DOHH2 (cell line): ENCODE measurements at regions not wholly inside any gene's neighbourhood (a gene's known extent, or its start where the extent isn't known, plus 50 kb on each side); places are given as distances from the start of the nearest gene placed in this dataset.

Source experiments
- H3F3A ChIP-seq: fragments of 200-600 bp; sonication (generic), shearing (Covaris generic); 2 replicates; pipeline ENCODE4 v1.6.0; 2016; ENCODE audit warnings: antibody characterized with exemption, mild to moderate bottlenecking; ENCODE audit not compliant: control insufficient read depth, insufficient read depth
- H3K27ac ChIP-seq: fragments of 200-600 bp; sonication (generic); 2 replicates; pipeline ENCODE4 v1.5.1; 2014; ENCODE audit warnings: low read depth, mild to moderate bottlenecking, low read length, moderate library complexity
- H3K27me3 ChIP-seq: fragments of 200-600 bp; sonication (generic); 2 replicates; pipeline ENCODE4 v1.6.1; 2014; ENCODE audit warnings: mild to moderate bottlenecking, low read length, mixed read lengths; ENCODE audit not compliant: control insufficient read depth
- H3K36me3 ChIP-seq: fragments of 200-600 bp; sonication (generic); 2 replicates; pipeline ENCODE4 v1.6.1; 2014; ENCODE audit warnings: mild to moderate bottlenecking, low read length, moderate library complexity, mixed read lengths; ENCODE audit not compliant: control insufficient read depth
- H3K4me1 ChIP-seq: fragments of 200-600 bp; sonication (generic); 2 replicates; pipeline ENCODE4 v1.6.1; 2014; ENCODE audit warnings: mild to moderate bottlenecking, low read length, mixed read lengths; ENCODE audit not compliant: control insufficient read depth
- H3K4me2 ChIP-seq: fragments of 200-600 bp; sonication (generic); 2 replicates; pipeline ENCODE4 v1.6.0; 2014; ENCODE audit warnings: mild to moderate bottlenecking, low read length, moderate library complexity
- H3K4me3 ChIP-seq: fragments of 200-600 bp; sonication (generic); 2 replicates; pipeline ENCODE4 v1.5.1; 2014; ENCODE audit warnings: mild to moderate bottlenecking, low read length, mixed read lengths
- H3K79me2 ChIP-seq: fragments of 200-600 bp; sonication (generic); 2 replicates; pipeline ENCODE4 v1.6.1; 2014; ENCODE audit warnings: mild to moderate bottlenecking, low read length, mixed read lengths; ENCODE audit not compliant: control insufficient read depth
- H3K9me2 ChIP-seq: fragments of 200-600 bp; sonication (generic); replicated peaks from 2 replicates; pipeline ENCODE4 v1.6.1; 2014; ENCODE audit warnings: mild to moderate bottlenecking, low read length, mixed read lengths; ENCODE audit not compliant: control insufficient read depth
- H3K9me3 ChIP-seq: fragments of 200-600 bp; sonication (generic); 2 replicates; pipeline ENCODE4 v1.6.1; 2014; ENCODE audit warnings: antibody characterized with exemption, low read length, mixed read lengths; ENCODE audit not compliant: control insufficient read depth, insufficient read depth
- H4K20me1 ChIP-seq: fragments of 200-600 bp; sonication (generic); 2 replicates; pipeline ENCODE4 v1.6.0; 2014; ENCODE audit warnings: low read depth, mild to moderate bottlenecking, antibody characterized with exemption, low read length, moderate library complexity; ENCODE audit not compliant: control insufficient read depth, insufficient read depth
- EZH2phosphoT487 ChIP-seq: fragments of 200-600 bp; sonication (generic); IDR thresholded peaks from 2 replicates; pipeline ENCODE4 v1.6.1; 2017; ENCODE audit warnings: borderline replicate concordance, mild to moderate bottlenecking, antibody characterized with exemption, low read length, moderate library complexity, mixed read lengths
- TF ChIP-seq, protein P1 (sequence below): fragments of 200-600 bp; sonication (generic); IDR thresholded peaks from one replicate; pipeline ENCODE4 v1.5.1; 2014; ENCODE audit warnings: antibody characterized with exemption, mild to moderate bottlenecking, low read depth, low read length; ENCODE audit not compliant: poor library complexity, severe bottlenecking

DNA sequence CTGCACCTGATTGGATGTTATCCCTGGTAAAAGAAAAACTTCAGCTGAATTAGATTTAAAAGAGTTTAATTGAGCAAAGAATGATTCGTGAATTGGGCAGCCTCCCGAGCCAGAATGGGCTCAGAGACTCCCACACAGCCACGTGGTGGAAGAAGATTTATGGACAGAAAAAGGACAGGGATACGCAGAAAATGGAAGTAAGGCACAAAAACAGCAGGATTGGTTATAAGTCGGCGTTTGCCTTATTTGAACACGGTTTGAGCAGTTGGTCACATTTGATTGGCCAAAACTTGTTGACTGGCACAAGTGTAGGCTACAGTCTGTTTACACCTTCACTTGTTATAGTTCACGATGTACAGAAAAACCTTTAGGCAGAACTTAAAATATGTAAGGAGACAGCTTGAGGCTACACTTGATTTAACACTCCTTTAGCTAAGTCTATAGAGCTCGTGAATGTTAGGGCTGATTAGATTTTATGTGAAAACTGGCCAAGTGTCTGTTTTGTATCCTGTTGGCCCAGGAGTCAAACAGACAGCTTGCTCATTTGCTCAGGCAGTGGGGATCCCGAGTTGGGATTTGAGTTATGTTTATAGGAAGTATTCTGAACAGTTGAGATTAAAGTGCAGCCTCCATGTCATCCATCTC lies 119.5 kb upstream of the SHISA6 start:
- no peaks in the 10 kb centered on the region for H3K9me2 ChIP-seq
- no peak overlapping the region for H3K4me3 ChIP-seq
- H3K36me3 ChIP-seq = no peaks in the 10 kb centered on the region
- H3K79me2 ChIP-seq = no peaks in the 10 kb centered on the region
- no peak overlapping the region for H3K4me2 ChIP-seq
- H3K27me3 ChIP-seq = no peaks in the 10 kb centered on the region
- no peaks in the 10 kb centered on the region for H3K9me3 ChIP-seq
- no peaks in the 10 kb centered on the region for H3K4me1 ChIP-seq
- no peaks in the 10 kb centered on the region for H3F3A ChIP-seq
- no peaks in the 10 kb centered on the region for H4K20me1 ChIP-seq
- no peak overlapping the region for H3K27ac ChIP-seq
- TF ChIP-seq, protein P1, sequence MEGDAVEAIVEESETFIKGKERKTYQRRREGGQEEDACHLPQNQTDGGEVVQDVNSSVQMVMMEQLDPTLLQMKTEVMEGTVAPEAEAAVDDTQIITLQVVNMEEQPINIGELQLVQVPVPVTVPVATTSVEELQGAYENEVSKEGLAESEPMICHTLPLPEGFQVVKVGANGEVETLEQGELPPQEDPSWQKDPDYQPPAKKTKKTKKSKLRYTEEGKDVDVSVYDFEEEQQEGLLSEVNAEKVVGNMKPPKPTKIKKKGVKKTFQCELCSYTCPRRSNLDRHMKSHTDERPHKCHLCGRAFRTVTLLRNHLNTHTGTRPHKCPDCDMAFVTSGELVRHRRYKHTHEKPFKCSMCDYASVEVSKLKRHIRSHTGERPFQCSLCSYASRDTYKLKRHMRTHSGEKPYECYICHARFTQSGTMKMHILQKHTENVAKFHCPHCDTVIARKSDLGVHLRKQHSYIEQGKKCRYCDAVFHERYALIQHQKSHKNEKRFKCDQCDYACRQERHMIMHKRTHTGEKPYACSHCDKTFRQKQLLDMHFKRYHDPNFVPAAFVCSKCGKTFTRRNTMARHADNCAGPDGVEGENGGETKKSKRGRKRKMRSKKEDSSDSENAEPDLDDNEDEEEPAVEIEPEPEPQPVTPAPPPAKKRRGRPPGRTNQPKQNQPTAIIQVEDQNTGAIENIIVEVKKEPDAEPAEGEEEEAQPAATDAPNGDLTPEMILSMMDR = no peak
- TF ChIP-seq EZH2phosphoT487 = no peak

DNA sequence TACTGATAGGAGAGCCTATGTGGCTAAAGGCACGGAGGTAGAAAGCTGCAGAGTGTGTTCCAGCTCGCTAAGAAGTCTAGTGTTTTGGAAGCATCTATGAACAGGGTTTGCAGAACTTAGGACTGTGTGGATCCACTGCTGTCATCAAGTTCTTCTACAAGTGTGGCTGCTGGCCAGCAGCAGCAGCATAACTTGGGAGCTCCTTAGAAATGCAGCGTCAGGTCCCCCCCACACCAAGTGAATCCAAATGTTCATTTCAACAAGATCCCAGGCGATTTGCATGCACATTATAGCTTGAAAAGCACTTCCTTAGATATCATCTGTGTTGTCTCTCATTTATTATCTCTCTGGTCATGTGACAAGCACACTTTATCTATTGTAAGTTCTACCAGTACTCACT lies 131.9 kb upstream of the SHISA6 start:
- Histone ChIP-seq H3K4me3 (no peak overlapping the region), H4K20me1 (no peaks in the 10 kb centered on the region), H3K9me3 (no peaks in the 10 kb centered on the region), H3F3A (no peaks in the 10 kb centered on the region), H3K4me2 (no peak overlapping the region), H3K9me2 (no peaks in the 10 kb centered on the region), H3K27ac (no peak overlapping the region), H3K36me3 (no peaks in the 10 kb centered on the region), H3K4me1 (no peaks in the 10 kb centered on the region), H3K27me3 (no peaks in the 10 kb centered on the region), H3K79me2 (no peaks in the 10 kb centered on the region)
- no peak for TF ChIP-seq EZH2phosphoT487
- TF ChIP-seq, protein P1 = no peak

DNA sequence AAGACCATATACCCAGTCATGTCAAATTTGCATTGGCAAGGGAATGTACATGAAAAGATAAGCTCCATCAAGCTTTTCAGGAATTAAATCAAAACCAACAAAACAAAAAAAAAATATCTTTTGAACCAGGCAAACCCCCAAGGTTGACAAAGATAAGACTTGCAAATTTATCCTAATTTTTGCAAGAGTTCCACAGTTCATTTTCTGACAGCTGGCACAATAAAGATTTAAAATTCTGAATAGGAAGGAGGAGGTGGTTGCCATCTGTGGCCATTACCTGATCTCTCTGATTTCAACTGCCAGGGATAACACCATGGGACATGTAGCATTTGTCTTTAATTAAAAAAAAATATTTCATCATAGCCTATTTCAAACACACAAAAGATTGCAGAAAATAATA lies 135.9 kb upstream of the SHISA6 start:
- no peaks in the 10 kb centered on the region for H3K79me2 ChIP-seq
- no peaks in the 10 kb centered on the region for H3K9me3 ChIP-seq
- no peaks in the 10 kb centered on the region for H3F3A ChIP-seq
- H3K4me1 ChIP-seq = no peaks in the 10 kb centered on the region
- H3K36me3 ChIP-seq = no peaks in the 10 kb centered on the region
- no peaks in the 10 kb centered on the region for H3K9me2 ChIP-seq
- H4K20me1 ChIP-seq = no peaks in the 10 kb centered on the region
- no peak overlapping the region for H3K27ac ChIP-seq
- no peak overlapping the region for H3K4me3 ChIP-seq
- H3K4me2 ChIP-seq = no peak overlapping the region
- H3K27me3 ChIP-seq = no peaks in the 10 kb centered on the region
- no peak for TF ChIP-seq EZH2phosphoT487
- TF ChIP-seq, protein P1 = no peak

DNA sequence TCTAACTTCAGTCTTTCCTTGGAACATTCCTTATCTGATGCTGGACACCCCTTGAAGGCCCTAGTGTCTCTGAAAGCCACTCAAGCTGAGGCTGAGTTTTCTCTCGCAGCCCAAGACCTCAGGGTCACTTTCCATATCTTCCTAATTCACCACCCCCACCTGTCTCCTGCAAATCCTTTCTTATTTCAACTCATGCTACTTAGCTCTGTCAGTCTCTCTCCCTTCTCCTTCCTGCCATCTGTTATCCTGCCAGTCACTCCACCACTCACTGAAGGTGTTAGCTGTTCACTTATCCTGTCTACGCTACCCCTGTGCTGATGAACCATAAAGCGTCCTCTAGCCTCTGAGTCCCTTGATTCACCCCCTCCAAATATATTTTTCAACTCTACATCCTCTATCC lies 143.9 kb upstream of the SHISA6 start:
- H3K9me3 ChIP-seq = peaks cover 3% of the 10 kb centered on the region; the same call in 1 of the 2 replicates
- TF ChIP-seq EZH2phosphoT487 = no peak
- TF ChIP-seq, protein P1 = no peak

More for the DNA sequence above, 143.9 kb upstream of the SHISA6 start:
- Histone ChIP-seq H3K4me3 (no peak overlapping the region), H3K4me2 (no peak overlapping the region), H3K9me2 (no peaks in the 10 kb centered on the region), H3K79me2 (no peaks in the 10 kb centered on the region), H3K36me3 (no peaks in the 10 kb centered on the region), H3K4me1 (no peaks in the 10 kb centered on the region), H3K27ac (no peak overlapping the region), H4K20me1 (no peaks in the 10 kb centered on the region), H3K27me3 (no peaks in the 10 kb centered on the region), H3F3A (no peaks in the 10 kb centered on the region)
